NOMO-1 treated with dmso at 0.1 percent for 144 hours (cell line): ENCODE measurements at regions not wholly inside any gene's neighbourhood (a gene's known extent, or its start where the extent isn't known, plus 50 kb on each side); places are given as distances from the start of the nearest gene placed in this dataset.

Experiments
- DNase-seq: peaks from one replicate; lab custom pipeline; 2025; ENCODE audit not compliant: unreplicated experiment; lab: John Stamatoyannopoulos, UW

DNA sequence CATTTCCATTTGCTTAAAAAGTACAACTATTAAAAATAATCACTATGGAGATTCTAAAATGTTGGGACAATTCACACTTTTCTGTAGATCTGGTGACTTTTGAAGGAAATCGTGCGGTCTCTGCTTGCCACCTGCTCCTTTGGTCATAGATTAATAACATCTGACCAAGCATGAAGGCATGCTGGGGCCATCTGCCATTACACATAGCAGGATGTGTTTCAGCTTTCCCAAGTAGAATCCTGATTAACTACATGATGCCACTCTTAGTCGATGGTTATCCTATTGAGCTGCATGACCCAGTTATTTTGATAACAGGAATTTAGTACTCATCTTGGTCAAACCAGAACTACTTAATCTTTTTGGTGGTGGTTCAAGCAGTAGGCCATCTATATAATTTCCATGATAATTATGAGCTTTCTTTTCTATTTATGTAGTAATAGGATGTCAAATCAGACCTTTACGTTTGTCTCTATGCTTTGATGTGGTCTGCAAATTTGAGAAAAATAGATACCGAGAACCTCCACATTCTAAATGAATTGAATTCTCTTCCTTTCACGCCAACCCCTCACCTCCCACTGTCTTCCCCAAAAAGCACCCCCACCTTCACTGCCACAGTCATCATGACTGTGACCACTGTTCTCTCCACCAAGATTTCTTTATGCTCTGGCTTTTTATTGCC lies 158.1 kb downstream of the DIPK2A start:
- no peak for DNase-seq

DNA sequence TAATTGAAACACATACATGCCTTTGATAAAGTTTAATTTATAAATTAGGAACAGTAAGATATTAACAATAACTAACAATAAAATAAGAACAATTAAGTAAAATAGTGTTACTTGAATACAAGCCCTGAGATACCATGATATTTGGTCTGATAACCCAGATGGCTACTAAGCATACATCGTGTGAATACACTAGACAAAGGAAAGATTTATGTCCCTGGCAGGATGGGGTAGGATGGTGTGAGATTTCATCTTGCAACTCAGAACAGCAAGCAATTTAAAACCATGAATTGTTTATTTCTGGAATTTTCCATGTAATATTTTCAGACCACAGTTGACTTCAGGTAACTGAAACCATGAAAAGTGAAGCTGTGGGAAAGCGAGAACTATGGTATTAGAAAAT lies 169.5 kb downstream of the DIPK2A start:
- no peak for DNase-seq

DNA sequence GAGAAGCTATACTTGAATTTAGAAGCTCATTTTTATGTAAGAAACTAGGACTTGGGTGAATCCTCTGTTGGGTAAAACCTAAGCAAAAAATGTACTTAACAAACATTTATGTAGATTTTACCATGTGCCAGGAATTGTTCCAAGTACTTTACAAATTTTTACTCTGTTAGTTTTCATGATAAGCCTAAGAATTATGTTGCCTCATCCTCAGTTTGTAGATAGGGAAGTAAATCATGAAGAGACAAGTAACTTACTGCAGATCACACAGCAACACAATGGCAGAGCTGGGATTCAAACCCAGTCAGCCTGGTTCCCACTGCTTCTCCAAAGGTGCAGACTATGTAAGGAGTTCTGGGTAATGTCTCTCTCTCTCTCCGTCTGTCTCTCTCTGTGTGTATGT lies 169.9 kb downstream of the DIPK2A start:
- DNase-seq, result no peak

DNA sequence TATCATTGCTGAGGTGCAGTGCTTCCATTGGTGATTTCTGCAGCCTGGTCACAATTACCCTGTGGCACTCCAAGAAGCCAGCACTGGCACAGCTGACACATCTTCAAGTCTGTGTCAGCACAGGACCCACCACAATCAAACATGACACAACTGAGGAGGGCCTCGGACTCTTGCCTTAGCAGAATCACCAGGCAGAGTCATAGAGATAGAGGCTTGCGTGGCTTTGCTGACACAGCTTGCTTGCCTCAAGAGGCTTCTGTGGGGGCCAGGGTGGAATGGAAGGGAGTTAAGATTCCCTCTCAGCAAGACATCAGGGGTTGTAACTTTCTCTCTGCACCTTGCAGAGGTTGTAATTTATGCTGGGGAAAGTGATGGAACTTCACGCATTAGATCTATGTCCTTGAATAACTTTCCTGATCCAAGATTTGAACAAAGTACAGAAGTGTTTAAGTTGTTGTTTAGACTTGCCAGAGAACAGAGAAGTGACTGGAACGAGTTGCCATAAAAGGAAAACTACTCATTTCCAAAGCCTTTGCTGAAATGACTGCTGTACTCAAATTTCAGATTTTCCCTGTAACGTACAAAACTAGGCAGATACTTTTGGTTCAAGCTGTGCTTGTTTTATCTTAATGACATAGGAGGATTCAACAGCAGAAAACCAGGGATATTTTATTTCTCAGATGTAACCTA lies 170.7 kb downstream of the DIPK2A start:
- DNase-seq, result no peak

DNA sequence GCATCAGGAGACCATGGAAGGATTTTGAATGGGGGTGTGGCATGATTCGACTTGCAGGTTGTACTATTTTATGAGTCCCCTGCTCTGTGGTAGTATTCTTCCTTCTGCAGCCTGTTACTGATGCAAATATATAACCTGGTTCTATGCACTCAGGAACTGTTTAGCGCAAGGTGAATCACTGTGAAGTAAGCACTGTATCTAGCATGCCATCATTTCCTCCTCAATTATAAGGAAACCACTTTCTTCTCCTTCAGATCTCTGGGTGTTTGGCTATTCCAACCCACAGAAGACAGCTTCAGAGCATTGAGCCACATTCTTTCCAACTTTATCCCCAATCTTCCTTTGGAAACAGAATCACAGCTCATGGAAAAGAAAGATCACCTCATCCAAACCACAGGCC lies 176.7 kb downstream of the DIPK2A start:
- no peak for DNase-seq

DNA sequence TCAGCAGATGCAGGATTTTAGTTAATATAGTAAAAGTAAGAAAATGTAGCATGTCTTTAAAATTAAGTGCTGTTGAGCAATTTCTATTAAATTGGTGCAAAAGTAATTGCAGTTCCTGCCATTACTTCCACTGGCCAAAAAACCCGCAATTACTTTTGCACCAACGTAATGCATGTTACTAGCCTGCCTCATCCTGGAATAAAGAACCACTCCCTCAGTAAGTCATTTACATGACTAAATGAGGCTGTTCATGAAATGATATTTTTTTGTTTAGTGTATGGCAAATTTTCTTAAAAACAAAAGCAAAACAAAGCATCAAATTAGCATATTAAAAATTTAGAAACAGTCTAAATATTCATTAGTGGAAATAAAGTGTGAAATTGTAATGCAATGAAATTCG lies 180.4 kb downstream of the DIPK2A start:
- DNase-seq, result no peak

DNA sequence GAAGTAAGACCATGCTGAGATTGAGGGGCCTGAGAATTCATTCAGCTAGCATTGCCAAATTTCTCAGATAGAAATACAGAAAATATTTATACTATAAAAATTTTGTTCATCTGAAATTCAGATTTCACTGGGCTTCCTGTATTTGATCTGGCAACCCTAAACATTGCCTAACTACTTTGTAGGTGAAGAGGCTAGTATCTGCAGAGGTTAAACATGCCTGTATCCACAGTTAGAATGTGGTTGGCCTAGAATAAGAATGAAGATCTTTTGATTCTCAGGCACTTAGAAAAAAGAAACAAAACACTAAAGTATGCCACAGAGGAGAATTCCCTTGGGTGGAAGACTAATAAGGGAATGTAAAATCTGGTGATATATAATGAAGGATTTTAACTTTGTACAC lies 189.0 kb downstream of the DIPK2A start:
- DNase-seq, result no peak

DNA sequence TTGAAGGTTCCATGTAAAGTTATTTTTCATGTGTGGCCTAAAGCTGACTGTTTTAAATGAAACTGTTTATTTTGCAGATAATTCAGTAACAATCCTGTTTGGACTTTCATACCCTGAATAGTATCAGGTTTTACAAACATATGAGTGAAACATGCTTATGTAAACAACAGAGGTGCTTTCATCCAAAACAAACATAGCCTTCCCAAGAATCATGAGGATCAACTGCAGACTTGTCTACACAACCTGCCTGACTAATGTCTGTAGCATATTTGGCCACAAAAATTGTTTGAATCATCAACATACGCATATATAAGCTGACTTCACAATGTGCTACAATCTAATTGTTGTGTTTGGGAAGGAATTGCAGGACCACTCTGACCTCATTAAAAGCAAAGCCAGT lies 190.4 kb downstream of the DIPK2A start:
- DNase-seq, result no peak

DNA sequence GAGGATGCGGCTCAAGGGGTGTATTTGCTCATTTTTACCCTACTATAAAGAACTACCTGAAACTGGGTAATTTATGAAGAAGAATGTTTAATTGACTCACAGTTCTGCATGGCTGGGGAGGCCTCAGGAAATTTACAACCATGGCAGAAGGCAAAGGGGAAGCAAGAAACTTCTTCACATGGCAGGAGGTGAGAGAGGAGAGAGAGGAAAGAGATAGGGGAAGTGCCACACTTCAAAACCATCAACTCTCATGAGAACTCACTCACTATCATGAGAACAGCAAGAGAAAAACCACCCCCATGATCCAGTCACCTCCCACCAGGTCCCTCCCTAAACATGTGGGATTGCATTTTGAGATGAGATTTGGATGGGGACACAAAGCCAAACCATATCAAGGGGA lies 192.7 kb downstream of the DIPK2A start:
- DNase-seq, result peak; percentile 5

DNA sequence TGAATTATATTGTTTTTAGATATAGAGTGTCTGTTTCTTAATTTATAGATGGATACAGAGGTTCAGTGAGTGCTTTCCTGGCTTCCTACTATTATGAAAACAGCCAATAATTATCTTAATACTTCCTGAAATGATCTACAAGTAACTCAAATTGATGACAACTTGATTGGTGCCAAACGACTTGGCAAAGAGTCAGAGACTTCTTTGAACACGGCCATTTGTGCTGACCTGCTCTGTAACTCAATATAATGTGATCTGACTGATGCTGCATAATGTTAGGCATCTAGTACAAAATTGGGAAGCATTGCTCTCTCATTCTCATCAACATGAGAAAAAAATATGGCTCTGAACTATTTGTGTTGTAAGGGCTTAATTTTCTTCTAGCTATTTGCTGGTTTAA lies 193.9 kb downstream of the DIPK2A start:
- no peak for DNase-seq

DNA sequence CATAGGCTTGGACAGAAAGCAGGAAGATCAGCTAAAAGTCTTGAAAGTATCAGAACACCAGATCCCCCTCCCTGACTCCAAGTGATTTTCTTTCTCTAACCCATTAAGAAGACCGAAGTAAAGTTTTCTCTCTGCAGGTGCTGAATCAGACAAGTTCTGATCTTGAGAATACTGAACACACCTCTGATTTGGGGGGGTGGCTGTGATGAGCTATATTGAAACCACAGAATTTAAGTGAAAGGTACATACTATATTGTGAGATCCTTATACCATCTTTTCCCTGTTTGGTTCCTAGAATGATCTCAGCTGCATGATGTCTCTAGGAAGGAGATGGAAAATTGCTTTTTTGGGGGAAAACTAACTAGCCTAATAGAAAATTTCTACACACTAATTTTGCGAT lies 196.0 kb downstream of the DIPK2A start:
- DNase-seq, result no peak

DNA sequence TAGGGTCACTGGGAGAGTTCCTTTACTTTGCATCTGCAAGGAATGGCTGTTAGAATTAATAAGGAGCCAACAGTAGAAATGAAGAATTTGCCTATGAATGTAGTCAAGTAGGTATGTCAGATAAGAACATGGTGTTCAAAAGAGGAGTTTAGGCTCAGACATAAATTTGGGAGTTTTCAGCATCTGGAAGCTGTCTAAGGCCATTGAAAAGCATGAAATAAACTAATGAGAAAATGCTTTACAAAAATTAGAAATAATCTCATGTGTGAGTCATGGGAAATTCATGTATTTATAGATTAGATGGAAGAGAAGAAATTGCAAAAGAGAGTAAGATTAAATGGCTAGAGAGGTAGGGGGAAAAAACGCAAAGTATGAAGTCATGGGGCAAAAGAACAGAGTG lies 201.9 kb downstream of the DIPK2A start:
- no peak for DNase-seq

DNA sequence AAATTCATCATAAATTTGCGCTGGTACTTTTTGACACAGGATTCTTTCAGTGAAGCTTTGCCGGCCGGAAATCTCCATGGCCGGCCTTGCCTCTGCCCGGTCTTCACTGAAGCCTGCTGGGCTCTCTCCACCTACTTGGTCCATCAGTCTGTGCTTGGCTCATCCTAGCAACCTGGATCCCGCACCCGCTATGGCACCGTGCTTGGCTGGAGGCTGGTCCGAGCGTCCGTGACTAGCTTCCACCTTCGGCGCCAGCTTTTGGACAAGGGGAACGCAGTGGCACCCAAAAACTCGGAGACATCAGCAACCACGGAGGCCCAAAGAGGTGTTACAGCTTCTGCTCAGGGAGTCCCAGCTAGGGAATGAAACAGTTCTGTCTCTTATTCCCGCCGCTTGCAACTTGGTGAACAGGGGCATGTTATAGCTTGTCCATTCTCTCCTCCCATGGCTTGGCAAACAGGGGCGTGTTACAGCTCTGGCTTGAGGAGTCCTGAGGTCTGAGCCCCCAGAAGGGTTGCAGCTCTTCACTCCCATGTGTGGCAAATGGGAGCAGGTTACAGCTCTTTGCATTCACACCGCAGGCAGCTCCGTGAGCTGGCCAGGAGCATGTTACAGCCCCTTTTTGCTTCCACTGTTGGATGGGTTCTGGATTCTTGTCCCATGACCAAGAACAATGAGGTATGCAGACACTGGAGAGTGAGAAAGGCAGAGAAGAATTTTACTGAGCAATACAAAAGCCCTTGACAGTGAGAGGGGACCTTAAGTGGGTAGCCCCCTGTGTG lies 204.2 kb downstream of the DIPK2A start:
- DNase-seq, result no peak

DNA sequence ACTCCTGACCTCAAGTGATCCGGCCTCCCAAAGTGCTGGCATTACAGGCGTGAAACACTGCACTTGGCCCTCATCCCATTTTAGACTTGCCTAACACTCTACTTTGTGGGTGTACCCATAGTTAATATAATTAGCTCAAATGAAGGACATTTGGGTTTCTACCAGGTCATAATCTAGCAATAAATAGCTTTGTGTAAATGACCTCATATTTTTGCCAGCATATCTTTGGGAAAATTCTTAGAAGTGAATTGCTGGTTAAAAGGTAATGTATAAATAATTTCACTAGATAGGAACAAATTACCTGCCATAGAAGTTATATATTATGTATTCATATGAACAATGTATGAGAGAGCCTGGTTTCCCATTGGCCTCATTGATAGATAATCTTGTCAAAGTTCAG lies 206.0 kb downstream of the DIPK2A start:
- no peak for DNase-seq

DNA sequence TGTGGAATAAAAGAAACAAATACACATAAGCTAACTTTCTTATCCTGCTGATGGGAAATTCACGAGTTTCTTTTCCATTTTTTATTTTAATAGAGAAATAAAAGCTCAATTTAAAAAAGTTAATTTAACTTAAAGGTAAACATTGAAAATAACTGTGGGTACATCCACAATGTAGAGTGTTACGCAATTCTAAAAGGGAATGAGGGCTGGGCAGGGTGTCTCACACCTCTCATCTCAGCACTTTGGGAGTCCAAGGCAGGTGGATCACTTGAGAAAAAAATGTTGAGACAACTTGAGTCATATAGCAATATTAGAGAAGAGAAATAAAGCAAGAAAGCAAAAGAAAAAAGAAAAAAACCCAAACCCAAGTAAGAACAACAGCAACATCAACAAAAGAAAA lies 207.0 kb downstream of the DIPK2A start:
- no peak for DNase-seq

DNA sequence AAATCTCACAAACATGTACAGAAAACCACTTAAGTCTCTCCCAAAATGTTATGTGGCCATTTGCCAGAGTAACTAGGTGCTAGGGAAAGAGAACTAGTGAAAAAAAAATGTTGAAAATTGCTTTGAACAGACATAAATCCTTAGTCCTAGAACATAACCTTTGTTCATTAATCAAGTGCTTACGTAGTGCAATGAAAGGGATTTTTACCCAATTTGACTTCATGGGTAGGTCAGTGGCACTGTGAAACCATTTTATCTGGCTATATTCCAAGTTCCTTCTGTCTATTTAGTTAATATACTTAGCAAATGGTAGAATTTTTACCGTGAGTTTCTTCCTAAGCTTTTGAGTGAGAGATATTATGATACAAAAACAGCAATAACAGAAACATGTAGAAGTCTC lies 209.4 kb downstream of the DIPK2A start:
- DNase-seq, result no peak

DNA sequence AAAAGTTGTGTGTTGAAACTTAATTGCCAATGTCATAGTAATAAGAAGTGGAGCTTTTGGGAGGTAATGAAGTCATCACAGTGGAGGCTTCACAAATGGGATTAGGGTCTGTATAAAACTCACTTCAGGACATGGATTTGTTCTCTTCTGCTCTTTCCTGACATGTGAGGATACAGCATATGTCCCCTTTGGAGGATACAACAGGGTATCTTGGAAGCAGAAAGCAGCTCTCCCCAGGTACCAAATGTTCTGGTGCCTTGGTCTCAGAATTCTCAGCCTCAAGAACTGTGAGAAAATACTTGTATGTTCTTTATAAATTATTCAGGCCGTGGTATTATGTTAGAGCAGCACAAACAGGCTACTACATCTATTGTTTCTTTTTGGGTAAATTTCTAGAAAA lies 210.9 kb downstream of the DIPK2A start:
- DNase-seq, result no peak

DNA sequence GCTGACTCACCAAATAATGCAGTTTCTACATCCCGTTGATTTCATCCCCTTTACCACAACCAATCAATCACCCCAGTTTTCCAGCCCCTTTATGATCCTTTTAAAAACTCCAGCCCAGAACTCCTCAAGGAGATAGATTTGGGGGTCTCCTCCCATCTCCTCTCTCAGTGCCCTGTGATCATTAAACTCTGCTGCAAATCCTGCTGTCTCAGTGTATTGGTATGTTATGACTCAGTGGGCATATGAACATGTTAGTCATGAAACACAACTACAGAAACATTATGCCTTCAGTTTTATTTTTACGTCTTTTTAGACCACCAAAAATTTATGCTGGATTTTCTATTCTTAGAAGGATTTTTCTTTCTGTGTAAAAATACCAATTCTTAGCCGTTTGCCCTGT lies 213.7 kb downstream of the DIPK2A start:
- no peak for DNase-seq

DNA sequence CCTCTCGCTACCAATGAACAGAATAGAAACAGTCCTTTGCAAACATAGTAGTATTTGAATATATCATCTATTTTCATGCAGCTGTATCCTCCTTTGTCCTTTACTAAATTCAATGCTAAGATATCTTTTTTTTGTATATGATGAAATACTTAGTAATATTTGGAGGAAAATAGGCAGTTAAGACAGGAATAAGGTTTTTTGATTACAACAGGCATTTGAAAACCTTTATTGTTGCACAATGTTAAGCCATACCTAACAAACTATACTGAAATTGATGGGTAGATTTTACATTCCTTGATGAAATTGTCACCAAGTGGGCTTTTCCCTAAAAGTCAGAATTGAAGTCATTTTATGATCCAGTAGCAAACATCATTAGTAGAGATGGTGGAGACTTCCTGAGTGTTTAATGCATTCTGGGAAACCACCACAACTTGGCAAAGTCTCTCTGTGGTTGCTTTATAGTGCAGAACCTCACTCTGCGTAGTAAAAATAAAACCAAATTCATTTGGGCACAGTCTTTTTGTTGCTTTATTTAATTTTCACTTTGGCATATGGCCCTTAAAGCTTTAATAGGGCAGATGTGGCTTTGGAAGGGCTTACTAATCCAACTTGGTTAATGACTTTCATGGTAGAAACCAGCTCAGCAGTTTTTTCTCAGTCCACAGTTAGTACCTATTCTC lies 216.0 kb downstream of the DIPK2A start:
- DNase-seq, result no peak

DNA sequence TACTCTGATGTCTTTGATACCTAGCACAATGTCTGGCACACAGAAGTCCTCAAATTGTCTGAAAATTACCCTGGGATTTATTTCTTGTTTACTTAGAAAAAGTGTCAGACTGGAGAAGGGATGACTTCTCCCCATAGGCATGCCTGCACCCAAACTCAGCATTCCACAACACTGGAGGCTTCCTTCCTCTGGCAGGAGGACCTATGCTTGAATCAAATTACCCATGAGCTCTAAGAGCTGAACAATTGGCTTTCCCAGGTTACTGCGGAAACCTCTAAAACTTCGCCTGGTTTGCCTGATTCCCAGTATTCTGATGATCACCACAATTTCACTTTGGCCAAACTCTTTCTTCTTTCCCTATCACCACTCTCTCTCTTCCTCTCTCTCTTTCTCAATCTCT lies 217.4 kb downstream of the DIPK2A start:
- no peak for DNase-seq

DNA sequence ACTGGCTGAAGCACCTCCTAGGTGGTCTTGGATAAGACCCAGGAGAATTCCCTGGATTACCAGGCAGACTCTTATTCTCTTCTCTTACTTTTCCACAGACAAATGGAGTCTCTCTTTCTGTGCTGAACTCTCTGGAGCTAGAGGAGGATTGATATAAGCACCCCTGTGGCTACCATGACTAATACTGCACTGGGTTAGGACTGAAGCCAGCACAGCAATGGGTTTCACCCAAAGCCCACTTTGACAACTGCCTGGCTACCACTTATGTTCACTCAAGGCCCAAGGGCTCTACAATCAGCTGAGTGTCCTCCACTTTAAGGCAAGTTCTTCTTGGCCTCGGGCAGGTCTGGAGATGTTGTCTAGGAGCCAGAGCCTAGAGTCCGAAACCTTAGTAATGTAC lies 225.5 kb downstream of the DIPK2A start:
- DNase-seq, result no peak

DNA sequence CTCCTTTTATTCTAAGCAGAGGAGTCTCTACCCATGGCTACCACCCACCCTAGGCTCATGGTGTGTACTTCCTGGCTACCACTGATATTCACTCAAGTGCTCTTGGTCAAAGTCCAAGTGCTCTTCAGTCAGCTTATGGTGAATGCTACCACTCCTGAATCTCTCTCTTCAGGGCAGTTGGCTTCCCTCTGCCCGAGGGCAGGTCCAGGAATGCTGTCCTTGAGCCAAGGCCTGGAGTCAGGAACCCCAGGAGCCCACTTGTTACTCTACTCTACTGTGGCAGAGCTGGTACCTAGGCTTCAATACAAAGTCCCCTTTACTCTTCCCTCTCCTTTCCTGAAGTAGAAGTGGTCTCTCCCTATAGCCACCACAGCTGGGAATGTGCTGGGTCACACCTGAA lies 226.0 kb downstream of the DIPK2A start:
- no peak for DNase-seq
